Ovary (tissue), 7 donors: ENCODE measurements at regions not wholly inside any gene's neighbourhood (a gene's known extent, or its start where the extent isn't known, plus 50 kb on each side); places are given as distances from the start of the nearest gene placed in this dataset.

Source experiments
- DNase-seq, 5 donors: peaks; one replicate each; pipeline ENCODE4 v3.0.0-alpha.2; 2019 to 2020
- H3K27ac ChIP-seq, 2 donors: fragments of 200-600 bp; one replicate each; pipeline versions ENCODE4 v1.5.1 to v1.8.0; 2019 to 2022
- H3K27me3 ChIP-seq: fragments of 200-600 bp; one replicate; pipeline ENCODE4 v1.8.0; 2022
- H3K36me3 ChIP-seq: fragments of 200-600 bp; sonication (generic); one replicate; pipeline ENCODE4 v1.5.1; 2019
- H3K4me1 ChIP-seq: one replicate; pipeline ENCODE4 v1.8.1; 2013; ENCODE audit warnings: mild to moderate bottlenecking, moderate library complexity; ENCODE audit not compliant: insufficient read depth
- H3K4me3 ChIP-seq: fragments of 200-600 bp; sonication (generic); one replicate; pipeline ENCODE4 v1.5.1; 2017
- H3K9me3 ChIP-seq, 2 donors: fragments of 200-600 bp in 1 of 2; sonication (generic) in 1 of 2; one replicate each; pipeline versions ENCODE4 v1.5.1 to v1.8.1; 2013 to 2019; ENCODE audit warnings: mild to moderate bottlenecking in 1 of 2, moderate library complexity in 1 of 2
- CTCF ChIP-seq, 3 donors: fragments of 450-650 bp in 2 of 3; fragments of 200-600 bp in 1 of 3; IDR thresholded peaks; one replicate each; pipeline versions ENCODE4 v1.5.1 to v1.8.0; 2016 to 2022; ENCODE audit warnings: antibody characterized with exemption in 3 of 3, mild to moderate bottlenecking in 1 of 3
- EP300 ChIP-seq: sonication (generic); formaldehyde crosslinking; IDR thresholded peaks from one replicate; pipeline ENCODE4 v1.6.1; 2017; ENCODE audit warnings: antibody characterized with exemption
- POLR2A ChIP-seq: fragments of 450-650 bp; IDR thresholded peaks from one replicate; pipeline ENCODE4 v1.6.1; 2017; ENCODE audit warnings: antibody characterized with exemption, mild to moderate bottlenecking, moderate library complexity
- WGBS, 3 donors: extraction: QIAGEN DNeasy Blood & Tissue Kit in 1 of 3; methylation state at CpG; one replicate each; pipeline versions ENCODE4 v1.1.5 to v1.1.7; 2013 to 2017; 5-methylcytosine and 5-hydroxymethylcytosine counted together
- intact Hi-C, 4 donors: fragments of 100-400 bp; cut with DNase I; formaldehyde crosslinking; loops; one replicate each; pipeline versions ENCODE4 v1.11.0 to v1.15.1; 2022 to 2023
- donor health status: DM: no; HTN: no; CAD: no; lungs with moderate emphysema.
- donor health status: DM: no; HTN: no; CAD: no.
- donor health status: Bipolar disorder and iron deficiency.
- donor health status: DM: no; HTN: no; CAD: no.
- donor health status: DM: yes; HTN: yes; CAD: no.

GRCh38 chr13:26929971-26930730, 169.6 kb upstream of the GPR12 start:
- peak; percentile 53 to 81 (median 74) for DNase-seq
- Histone ChIP-seq H3K4me1 (no peaks in the 10 kb centered on the region), H3K4me3 (no peak overlapping the region), H3K36me3 (no peaks in the 10 kb centered on the region), H3K27ac (no peak overlapping the region), H3K27me3 (no peaks in the 10 kb centered on the region), H3K9me3 (no peaks in the 10 kb centered on the region)
- WGBS, 3 donors: 8 to 10% (median 9%) methylated on average over 21 of the region's 21 CpGs
- no peak for TF ChIP-seq EP300
- no peak for TF ChIP-seq POLR2A
- TF ChIP-seq CTCF (IDR thresholded peaks at IDR 0.05): peak; percentile 36 to 66 (median 56)
- intact Hi-C loops: loop anchor here in 2 of 4 donors (10.0 kb wide), 2 partner anchors 215 to 745 kb away; no protein-coding TSS in a partner anchor

GRCh38 chr13:26927511-26927910, 166.9 kb upstream of the GPR12 start:
- no peak for DNase-seq
- no peaks in the 10 kb centered on the region for H3K4me1 ChIP-seq
- H3K9me3 ChIP-seq: no peaks in the 10 kb centered on the region
- H3K4me3 ChIP-seq: no peak overlapping the region
- intact Hi-C loops: no loop called here
- no peak for TF ChIP-seq CTCF (IDR thresholded peaks at IDR 0.05)
- no peak for TF ChIP-seq POLR2A
- no peak for TF ChIP-seq EP300
- WGBS, 3 donors: 82 to 86% (median 83%) methylated on average over 11 of the region's 11 CpGs
- no peaks in the 10 kb centered on the region for H3K36me3 ChIP-seq
- H3K27me3 ChIP-seq: no peaks in the 10 kb centered on the region
- no peak overlapping the region for H3K27ac ChIP-seq

- H3K36me3 ChIP-seq: no peaks in the 10 kb centered on the region
- TF ChIP-seq EP300: no peak
- TF ChIP-seq POLR2A: no peak
- no peak for TF ChIP-seq CTCF (IDR thresholded peaks at IDR 0.05)
- H3K9me3 ChIP-seq: no peaks in the 10 kb centered on the region
- intact Hi-C loops: no loop called here
- H3K27me3 ChIP-seq: no peaks in the 10 kb centered on the region
- H3K4me3 ChIP-seq: no peak overlapping the region
- no peak for DNase-seq
- 91 to 94% (median 92%) methylated on average over 7 of the region's 7 CpGs for WGBS, 3 donors
- no peak overlapping the region for H3K27ac ChIP-seq
- no peaks in the 10 kb centered on the region for H3K4me1 ChIP-seq
Measured at GRCh38 chr13:26926371-26926770, 165.8 kb upstream of the GPR12 start.

- intact Hi-C loops: no loop called here
- Histone ChIP-seq H3K27me3 (no peaks in the 10 kb centered on the region), H3K4me1 (no peaks in the 10 kb centered on the region), H3K27ac (no peak overlapping the region), H3K9me3 (no peaks in the 10 kb centered on the region), H3K4me3 (no peak overlapping the region), H3K36me3 (no peaks in the 10 kb centered on the region)
- no peak for DNase-seq
- TF ChIP-seq CTCF (IDR thresholded peaks at IDR 0.05) (no peak), EP300 (no peak), POLR2A (no peak)
- WGBS, 3 donors: 3 to 6% (median 4%) methylated on average over 7 of the region's 7 CpGs
Measured at GRCh38 chr13:26923824-26924605, 163.4 kb upstream of the GPR12 start.
